Stimulated activated naive CD8-positive, alpha-beta T cell treated with anti-CD3 and anti-CD28 coated beads, Interleukin-15, Interleukin-2, amounts not matched to agents 100 U/mL and 50 U/mL, for 24 hours (primary cell): ENCODE measurements at regions not wholly inside any gene's neighbourhood (a gene's known extent, or its start where the extent isn't known, plus 50 kb on each side); places are given as distances from the start of the nearest gene placed in this dataset.
A peak's percentile ranks its signal among the peaks of the same experiment; 100 is the strongest.
"Not testable (repeated sequence)": the region's sequence is repeated elsewhere in the genome, so short reads cannot be mapped to it uniquely, and the experiment has no call there.

ENCODE experiments used
- ATAC-seq: fragments of 150-1000 bp; cut with Tn5 transposase; one replicate; pipeline ENCODE4 v1.10.0; 2021
- DNase-seq: peaks from one replicate; pipeline ENCODE4 v3.0.0; 2021

DNA sequence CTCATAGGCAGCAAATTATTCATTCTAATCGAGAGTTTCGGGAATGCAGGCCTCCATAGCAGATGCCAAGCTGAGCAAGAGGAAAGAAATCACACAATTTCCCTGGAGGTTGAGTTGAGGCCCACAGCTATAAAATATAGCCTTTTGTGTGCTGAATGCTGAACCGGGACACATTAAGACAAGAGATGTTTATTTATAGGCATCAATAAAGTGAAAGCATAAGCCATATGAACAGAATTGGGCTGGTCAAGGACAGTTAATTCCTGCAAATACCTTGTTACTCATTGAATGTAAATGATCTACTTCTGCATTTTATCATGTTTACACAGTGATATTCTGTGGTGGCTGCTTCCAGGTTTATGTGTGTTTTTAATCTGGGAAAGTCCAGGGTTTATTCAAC lies 461.7 kb downstream of the KLF12 start:
- ATAC-seq (no peak), DNase-seq (no peak)

DNA sequence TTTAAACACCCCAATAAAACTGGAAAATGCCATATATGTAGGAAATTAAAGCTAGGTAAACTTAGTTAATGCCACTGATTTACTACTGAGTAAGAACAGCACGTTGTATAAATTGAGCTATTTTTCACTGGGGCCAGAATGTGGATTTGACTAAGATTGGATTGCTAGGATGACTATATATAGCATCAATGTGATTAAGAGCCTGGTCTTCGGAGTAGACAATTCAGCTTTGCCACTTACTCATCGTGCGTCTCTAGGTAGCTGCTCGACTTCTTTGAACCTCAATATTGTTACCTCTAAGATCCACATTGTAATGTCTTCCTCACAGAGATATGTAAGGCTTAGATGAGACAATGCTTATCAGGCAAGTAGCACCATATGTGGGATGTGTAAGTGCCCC lies 462.5 kb downstream of the KLF12 start:
- DNase-seq = no peak
- no peak for ATAC-seq

DNA sequence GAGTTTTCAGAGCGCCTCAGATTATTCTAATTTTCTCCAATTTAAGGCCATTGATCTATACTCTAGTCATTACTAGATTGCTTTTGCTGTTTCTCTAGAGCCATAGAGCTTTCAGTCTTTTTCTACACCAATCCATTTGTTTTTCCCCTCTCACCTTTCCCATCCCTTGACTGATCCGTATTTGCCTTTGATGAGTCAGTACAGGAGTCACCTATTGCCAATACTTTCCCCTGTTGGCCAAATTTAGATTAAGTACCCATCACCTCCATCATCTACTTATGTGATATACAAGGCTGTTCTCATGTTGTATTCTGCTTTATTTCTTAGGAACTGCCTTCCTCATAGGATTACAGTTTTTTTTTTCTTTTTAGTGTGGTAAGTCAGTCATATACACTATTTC lies 463.2 kb downstream of the KLF12 start:
- no peak for DNase-seq
- no peak for ATAC-seq

DNA sequence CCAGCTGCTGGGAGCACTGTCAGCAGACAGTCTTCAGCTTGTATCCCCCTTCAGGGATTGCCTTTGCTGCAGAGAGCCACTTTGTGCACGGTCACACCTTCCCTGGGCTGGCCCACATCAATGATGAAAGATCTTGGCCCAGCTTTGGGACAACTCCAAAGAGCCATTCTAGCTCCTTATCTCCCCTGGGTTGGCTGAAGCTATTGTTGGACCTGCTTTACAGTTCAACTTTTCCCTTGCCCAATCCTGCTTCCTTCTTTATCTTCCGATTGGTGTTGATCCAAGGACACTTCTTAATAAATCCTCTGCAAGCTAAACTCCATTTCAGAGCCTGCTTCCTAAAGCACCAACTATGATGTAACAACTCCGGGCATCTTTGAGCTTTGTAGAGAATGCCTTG lies 466.4 kb downstream of the KLF12 start:
- ATAC-seq = no peak
- DNase-seq = no peak

DNA sequence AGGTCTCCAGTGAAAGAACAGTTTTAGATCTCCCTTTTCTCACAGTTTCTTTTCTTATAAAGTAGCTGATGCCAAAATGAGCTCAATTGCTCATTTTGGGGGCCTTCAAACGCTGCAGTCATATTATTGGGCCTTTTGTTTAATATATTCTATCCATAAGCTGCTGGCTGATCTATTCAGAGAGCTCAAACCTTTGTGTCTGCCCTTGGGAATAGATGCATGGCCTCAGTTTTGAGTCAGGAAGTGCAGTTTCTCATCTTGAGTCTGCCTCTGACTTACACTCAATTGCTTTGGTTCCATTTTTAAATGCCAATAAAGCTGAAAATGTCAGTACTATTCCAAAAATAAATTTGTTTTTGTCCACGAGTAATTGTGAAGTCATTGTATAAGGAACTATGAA lies 468.9 kb downstream of the KLF12 start:
- ATAC-seq = no peak
- no peak for DNase-seq

DNA sequence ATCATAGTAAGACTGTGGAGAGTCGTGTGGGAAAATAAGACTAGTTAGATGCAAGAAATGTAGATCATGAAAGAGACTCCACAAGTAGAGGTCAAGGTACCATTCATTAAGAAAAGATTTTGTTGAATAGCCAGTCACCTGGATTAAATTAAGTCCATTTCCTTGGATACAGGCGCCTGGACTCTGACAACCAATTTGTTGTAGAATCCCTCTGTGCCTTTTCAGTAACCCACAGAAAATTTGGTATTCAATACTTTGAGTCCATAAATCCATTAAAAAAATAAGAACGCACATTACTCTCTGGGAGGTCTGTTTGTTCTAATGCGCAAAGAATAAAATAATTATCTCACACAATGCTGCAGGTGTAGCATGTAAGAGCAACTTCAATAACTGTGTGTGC lies 469.4 kb downstream of the KLF12 start:
- no peak for DNase-seq
- ATAC-seq = no peak

DNA sequence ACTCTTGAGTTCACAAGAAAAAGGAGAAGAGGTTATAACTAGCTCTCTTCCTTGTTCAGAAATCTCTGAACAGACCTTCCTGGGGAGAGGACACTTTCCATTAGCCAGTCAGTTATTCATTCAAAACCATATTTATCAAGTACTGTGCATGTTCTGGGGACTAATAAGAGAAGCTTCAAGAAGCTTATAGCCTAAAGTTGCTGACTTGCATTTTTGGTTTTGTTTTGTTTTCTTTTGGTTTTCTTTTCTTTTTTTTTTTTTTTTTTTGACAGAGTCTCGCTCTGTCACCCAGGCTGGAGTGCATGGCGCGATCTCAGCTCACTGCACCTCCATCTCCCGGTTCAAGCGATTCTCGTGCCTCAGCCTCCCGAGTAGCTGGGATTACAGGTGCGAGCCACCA lies 471.4 kb downstream of the KLF12 start:
- ATAC-seq (no peak), DNase-seq (no peak)

DNA sequence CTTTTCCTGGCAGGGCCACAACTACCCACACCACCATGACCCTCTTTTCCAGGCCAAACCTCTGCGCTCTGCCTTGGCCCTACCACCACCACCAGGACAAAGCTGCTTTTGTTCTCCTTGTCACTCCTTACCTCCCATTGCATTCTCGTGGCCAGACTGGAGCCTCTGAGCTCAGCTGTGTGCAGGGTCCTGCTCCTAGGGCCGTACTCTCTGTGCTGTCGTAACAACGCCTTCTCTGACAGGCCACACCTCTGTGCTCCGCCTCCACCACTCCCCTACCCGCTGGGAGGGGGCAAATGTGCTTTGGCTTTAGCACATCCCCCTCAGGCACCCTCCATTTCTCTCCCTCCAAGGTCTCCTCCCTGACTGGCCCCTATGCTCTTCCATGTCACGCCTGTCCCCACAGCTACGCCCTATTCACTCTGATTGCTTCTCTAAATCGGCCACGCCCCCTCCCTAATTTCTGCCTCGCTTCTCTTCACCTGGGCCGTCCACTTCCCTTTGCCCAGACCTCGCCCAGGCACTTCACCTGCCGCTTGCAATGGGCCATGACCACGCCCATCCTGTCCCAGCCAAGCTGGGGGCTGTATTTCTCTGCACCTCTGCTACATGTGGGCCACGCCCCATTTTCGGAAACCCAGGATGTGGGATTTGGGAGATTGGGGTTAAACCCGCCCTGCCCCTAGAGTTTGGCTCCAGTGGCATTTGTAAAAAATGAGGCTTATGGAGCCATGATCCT lies 472.3 kb downstream of the KLF12 start:
- ATAC-seq (no peak), DNase-seq (no peak)

DNA sequence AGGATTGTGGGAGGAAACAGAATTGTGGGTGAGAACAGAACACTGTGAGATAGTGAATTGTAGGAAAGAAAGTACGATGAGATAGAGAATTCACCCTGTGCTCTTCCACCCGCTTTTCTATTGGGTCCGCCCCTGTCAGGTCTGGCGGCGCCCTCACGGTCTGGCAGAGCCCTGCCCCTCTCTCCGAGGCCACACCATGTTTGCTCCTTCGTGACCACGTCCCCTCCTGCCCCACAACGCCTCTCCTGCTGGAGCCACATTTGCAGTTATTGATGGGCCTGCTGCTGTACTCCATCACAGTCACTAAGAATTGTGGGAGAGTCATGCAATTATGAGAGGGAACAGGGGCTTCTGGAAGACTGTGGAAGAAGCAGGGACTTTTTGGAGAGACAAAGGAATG lies 473.1 kb downstream of the KLF12 start:
- no peak for ATAC-seq
- DNase-seq = no peak

DNA sequence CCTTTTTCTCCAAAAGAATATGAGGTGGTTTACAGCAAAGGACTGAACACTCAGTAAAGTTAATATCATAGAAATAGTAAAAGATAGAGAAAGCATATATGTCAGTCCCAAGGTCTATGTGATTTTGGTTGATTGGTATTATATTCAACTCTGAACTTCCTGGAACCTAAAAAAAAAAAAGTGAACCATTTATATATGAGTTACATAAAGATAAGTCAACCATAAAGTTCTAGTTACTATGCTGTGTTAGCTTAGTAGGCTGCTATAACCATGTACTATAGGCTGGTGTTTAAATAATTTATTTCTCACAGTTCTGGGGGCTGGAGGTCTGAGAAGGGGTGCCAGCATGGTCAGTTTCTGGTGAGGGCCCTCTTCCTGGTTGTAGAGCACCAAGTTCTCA lies 475.6 kb downstream of the KLF12 start:
- DNase-seq (no peak), ATAC-seq (no peak)

DNA sequence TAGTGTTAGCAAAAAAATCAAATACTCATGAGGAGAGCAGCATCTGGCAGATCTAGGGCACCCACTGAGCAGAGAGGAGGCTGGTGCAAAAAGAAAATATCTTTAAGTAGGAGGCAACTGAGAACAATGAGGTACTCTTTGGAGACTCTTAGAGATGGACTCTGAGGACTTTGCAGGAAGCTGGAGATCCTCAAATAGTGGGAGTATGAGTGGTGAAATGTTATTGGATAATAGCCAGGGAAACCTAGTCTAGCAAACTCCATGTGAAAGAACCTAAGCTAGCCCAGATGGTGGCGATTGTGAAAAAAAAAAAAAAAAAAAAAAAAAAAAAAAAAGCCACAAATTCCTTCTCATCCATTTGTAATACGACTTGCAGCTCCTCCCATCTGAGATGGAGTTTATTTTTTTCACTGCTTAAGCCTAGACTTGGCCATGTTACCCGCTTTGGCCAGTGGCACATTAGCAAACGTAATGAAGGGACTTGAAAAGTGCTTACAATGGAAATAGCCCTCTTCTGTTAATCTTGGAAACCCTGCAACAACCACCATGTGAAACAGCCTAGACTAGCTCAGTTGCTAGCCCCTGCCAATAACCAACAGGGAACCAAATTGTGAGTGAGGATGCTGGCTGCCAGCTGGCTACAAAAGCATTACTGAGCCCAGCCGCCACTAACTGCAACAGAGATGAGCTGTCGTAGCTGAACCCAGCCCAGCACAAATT lies 476.2 kb downstream of the KLF12 start:
- DNase-seq (no peak), ATAC-seq (no peak)

DNA sequence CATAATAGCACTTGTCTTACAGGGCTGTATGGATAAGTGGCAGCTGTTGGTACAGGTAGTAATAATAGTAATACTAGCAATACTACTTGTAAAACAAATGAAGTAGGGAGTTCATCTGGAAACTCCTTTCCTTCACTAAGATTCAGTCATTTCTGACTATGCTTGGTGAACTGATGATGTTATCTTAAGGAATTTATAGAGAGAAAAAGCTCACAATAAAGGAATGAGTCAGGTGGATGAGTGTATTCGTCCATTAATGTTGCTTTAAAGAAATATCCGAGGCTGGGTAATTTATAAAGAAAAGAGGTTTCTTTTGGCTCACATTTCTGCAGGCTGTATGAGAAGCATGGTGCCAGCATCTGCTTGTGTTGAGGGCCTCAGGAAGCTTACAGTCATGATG lies 477.3 kb downstream of the KLF12 start:
- ATAC-seq = no peak
- no peak for DNase-seq

DNA sequence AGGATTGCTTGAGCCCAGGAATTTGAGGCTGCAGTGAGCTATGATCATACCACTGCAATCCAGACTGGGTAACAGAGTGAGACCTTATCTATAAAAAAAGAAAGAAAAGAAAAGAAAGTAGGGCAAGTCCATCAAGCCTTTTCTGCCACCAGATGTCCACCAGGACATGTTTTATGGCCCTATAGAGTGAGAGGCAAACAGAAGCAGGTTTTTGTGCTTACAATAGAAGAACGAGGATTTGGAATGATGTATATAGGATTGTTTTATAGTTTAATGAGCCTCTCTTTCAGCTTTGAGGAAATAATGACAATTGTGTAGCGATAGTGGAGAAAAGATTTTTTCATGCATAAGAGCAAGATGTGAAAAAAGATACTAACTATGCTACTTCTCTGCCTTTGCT lies 480.5 kb downstream of the KLF12 start:
- ATAC-seq = no peak
- no peak for DNase-seq

DNA sequence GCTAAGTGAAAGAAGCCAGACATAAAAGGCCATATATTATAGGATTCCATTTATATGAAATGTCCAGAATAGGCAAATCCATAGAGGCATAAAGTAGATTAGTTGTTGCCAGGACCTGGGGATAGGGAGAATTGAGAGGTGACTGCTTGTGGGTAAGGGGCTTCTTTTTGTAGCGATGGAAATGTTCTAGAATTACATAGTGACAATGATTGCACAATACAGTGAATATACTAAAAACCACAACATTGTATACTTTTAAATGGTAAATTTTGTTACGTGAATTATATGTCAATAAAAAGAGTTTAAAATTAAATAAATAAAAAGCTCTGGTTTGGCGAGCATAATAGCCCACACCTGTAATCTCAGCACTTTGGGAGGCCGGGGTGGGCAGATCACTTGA lies 486.8 kb downstream of the KLF12 start:
- no peak for DNase-seq
- no peak for ATAC-seq

DNA sequence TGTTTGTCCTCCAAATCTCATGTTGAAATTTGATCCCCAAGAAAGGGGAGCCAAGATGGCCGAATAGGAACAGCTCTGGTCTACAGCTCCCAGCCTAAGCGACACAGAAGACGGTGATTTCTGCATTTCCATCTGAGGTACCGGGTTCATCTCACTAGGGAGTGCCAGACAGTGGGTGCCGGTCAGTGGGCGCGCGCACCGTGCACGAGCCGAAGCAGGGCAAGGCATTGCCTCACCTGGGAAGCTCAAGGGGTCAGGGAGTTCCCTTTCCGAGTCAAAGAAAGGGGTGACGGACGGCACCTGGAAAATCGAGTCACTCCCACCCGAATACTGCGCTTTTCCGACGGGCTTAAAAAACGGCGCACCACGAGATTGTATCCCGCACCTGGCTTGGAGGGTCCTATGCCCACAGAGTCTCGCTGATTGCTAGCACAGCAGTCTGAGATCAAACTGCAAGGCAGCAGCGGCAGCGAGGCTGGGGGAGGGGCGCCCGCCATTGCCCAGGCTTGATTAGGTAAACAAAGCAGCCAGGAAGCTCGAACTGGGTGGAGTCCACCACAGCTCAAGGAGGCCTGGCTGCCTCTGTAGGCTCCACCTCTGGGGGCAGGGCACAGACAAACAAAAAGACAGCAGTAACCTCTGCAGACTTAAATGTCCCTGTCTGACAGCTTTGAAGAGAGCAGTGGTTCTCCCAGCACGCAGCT lies 493.6 kb downstream of the KLF12 start:
- not testable (repeated sequence) for ATAC-seq, DNase-seq

DNA sequence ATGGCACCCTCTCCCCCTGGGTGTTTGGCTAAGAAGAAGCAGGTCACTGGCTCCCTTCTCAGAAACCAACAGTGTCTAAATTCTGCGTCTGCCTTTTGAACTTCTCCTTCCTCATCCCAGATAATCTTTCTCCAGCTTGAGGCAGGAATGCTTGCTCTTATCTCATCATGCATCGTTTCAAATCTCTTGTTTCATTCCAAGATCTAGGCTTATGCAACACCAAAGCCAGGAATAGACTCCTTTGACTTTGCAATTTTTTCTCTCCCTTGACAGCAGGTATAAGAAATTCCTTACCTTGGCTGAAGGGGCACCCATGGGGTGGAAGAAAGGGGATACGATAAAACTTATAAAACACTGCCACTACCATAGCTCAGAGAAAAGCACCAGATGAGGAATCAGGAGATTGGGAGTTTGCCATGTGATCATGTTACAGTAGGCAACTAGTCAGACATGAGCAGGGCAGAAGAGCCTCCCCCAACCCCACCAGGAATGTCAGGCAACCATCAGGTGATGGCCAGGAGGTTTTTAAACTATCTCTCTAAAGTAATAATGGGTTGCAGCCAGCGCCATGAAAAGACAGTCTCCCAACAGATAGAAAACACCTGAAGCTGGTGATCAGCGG lies 498.9 kb downstream of the KLF12 start:
- no peak for ATAC-seq
- DNase-seq = no peak

DNA sequence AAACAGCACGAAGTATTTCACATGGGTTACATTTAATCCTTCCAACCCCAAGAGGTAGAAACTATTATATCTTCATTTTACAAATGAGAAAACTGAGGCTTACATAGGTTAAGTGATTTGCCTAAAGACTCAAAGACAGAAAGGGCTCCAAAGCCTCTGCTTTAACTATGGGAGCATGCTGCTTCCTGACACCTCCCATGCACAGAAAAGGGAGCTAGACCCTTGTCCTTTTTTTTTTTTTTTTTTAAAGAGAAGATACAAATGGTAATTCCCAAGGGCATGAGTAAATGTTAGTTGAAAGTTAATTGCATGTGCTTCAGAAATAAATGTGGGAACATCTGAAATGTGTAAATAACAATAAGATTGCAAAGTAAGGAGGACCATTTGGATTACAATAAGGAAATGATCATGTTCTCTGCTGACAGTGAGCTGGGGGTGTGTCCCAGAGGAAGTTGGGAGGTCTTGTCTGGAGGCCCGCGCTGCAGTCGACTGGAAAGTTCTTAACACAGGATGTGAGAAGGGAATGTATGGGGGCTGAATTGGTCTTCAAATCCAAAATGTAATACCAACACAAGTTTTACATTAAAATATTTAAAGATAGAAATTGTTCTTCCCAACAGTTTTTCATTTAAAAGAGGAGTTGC lies 500.3 kb downstream of the KLF12 start:
- ATAC-seq (no peak), DNase-seq (no peak)

DNA sequence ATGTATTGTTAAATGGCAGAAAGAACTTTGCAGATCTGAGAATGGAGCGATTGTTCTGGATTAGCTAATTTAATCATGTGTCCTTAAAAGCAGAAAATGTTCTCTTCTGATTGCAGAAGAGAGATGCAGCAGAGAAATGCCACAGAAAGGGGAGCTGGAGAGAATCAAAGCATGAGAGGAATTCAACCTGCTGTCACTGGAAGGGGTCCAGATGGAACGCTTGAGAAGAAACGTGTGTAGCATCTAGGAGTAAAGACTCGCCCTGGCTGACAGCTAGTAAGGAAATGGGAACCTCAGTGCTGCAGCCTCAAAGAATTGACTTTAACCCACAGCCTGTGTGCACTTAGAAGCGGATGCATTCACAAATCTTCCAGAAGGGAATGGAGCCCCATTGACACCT lies 502.8 kb downstream of the KLF12 start:
- ATAC-seq (no peak), DNase-seq (no peak)

DNA sequence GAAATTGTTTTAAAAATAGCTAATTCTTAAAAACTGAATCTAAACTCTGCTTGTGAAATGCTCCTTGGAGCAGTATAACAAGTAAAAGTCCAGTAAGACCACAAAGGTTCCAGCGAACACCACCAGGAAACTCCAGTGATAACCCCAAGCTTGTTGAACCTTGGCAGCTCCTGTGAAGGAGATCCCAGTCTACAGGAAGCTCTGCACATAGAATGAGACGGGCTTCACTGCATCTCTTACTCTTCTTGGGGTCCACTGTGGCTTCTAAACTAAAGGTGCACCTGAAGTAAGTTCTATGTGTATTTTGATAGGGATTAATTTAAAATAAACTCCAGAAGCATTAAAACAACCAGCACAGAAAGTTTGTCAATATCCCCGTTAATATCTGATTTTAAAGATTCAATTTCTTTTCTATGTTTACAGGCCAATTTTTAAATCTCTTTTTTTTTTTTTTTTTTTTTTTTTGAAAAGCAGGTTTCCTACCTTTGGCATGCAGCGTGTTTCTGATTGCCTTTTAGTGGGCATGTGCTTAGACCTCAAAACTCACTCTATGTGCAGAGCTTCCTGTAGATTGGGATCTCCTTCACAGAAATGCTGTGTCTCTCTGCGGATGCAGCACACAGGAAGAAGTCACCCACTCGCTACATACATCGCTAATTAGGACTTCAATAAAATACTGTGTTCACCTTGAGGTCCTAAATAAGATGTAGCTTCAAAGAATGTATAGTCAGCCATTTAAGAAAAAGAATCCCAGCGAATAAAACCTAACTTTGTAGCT lies 508.5 kb downstream of the KLF12 start:
- no peak for DNase-seq
- peak; percentile 72 for ATAC-seq

DNA sequence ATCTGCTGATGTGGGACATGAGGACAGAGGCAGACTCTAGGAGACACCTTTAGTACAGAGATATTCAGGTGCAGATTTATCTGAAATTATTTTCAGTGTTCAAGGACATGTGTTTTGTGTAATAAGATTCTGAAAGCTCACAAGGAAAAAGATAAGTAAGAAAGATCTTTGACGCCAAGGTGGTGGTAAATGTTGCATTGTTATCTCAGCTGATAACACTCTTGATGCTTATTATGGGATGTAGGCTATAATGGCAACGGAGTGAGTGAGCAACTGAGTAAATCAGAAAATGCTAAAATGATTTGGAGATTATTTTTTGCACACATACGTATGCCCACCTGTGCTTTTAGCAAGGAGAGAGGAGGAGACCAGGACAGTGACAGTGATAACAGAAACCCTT lies 510.9 kb downstream of the KLF12 start:
- ATAC-seq (no peak), DNase-seq (no peak)

DNA sequence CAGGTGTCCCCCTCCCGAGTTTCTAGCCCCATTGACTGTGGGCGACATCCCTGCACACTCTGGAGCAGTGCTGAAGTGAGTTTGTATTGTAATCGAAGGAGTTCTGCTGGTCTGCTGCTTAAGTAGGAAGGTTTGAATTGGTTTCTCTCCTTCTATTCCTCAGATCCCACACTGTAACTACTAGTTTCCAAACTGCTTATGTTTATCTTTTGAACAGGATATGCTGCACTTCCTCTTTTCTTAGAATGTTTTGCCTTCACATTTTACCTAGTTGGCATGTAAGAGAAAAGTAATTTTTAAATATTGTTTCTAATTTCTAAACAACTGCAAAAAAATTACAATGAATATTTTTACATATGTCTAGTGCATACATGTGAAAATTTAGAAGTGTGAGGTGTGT lies 511.8 kb downstream of the KLF12 start:
- DNase-seq (no peak), ATAC-seq (no peak)
